GM12864 (cell line): ENCODE measurements at regions not wholly inside any gene's neighbourhood (a gene's known extent, or its start where the extent isn't known, plus 50 kb on each side); places are given as distances from the start of the nearest gene placed in this dataset.
"Not testable (repeated sequence)": the region's sequence is repeated elsewhere in the genome, so short reads cannot be mapped to it uniquely, and the experiment has no call there.

Source experiments
- DNase-seq: peaks from one replicate; pipeline ENCODE4 v3.0.0-alpha.2; 2011; ENCODE audit warnings: low read depth
- H3K4me3 ChIP-seq: 2 replicates; pipeline ENCODE4 v1.5.1; 2011; ENCODE audit warnings: mild to moderate bottlenecking, low read depth, low read length, control low read depth
- TF ChIP-seq, protein P1 (sequence below): IDR thresholded peaks from 2 replicates; pipeline ENCODE4 v1.5.1; 2011; ENCODE audit warnings: low read depth, mild to moderate bottlenecking, moderate library complexity, low read length, control low read depth, inconsistent platforms; ENCODE audit errors: missing control alignments

DNA sequence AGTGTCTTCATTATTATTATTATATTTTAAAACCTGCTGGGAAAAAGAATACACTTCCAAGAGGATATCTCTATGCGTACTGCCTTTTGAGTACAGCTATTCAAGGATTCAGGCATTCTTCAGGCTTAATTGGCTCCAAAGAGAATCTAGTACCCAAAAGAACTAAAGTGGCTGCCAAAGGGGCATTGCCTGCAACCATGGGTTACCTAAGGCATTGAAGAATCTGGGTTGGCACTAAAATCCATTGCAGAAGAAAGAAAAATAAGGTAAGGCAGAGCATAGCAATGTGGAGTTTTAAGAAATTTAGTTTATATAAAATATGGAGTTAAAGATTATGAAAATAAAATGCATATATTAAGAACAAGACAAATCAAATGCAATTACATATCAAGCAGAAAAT, 223.5 kb downstream of the TMEM161B start:
- H3K4me3 ChIP-seq, result no peak overlapping the region
- TF ChIP-seq, protein P1, sequence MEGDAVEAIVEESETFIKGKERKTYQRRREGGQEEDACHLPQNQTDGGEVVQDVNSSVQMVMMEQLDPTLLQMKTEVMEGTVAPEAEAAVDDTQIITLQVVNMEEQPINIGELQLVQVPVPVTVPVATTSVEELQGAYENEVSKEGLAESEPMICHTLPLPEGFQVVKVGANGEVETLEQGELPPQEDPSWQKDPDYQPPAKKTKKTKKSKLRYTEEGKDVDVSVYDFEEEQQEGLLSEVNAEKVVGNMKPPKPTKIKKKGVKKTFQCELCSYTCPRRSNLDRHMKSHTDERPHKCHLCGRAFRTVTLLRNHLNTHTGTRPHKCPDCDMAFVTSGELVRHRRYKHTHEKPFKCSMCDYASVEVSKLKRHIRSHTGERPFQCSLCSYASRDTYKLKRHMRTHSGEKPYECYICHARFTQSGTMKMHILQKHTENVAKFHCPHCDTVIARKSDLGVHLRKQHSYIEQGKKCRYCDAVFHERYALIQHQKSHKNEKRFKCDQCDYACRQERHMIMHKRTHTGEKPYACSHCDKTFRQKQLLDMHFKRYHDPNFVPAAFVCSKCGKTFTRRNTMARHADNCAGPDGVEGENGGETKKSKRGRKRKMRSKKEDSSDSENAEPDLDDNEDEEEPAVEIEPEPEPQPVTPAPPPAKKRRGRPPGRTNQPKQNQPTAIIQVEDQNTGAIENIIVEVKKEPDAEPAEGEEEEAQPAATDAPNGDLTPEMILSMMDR, result no peak
- no peak for DNase-seq

DNA sequence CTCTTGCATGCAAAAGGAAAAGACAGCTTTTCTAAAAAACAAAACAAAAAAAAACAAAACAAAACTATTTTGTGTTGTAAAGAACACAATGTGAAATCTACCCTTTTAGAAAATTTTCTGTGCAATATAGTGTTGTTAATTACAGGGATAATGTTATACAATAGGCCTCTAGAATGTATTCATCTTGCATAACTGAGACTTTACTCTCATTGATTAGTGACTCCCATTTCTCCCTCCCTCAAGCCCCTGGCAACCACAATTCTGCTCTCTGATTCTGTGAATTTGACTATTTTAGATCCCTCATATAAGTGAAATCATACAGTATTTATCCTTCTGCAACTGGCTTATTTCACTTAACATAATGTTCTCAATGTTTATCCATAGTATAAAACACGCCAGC, 234.1 kb downstream of the TMEM161B start:
- no peak overlapping the region for H3K4me3 ChIP-seq
- TF ChIP-seq, protein P1, result no peak
- DNase-seq, result no peak

DNA sequence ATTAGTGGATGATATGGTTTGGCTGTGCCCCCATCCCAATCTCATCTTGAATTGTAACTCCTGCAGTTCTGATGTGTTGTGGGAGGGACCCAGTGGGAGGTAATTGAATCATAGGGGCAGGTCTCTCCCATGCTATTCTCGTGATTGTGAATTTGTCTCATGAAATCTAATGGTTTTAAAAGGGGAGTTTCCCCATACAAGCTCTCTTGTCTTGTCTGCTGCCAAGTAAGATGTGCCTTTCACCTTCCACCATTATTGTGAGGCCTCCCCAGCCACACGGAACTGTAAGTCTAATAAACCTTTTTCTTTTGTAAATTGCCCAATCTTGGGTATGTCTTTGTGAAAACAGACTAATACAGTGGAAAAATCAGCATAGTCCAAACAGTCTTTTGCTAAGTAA, 235.5 kb downstream of the TMEM161B start:
- DNase-seq, result no peak
- TF ChIP-seq, protein P1, result no peak
- H3K4me3 ChIP-seq, result no peak overlapping the region

DNA sequence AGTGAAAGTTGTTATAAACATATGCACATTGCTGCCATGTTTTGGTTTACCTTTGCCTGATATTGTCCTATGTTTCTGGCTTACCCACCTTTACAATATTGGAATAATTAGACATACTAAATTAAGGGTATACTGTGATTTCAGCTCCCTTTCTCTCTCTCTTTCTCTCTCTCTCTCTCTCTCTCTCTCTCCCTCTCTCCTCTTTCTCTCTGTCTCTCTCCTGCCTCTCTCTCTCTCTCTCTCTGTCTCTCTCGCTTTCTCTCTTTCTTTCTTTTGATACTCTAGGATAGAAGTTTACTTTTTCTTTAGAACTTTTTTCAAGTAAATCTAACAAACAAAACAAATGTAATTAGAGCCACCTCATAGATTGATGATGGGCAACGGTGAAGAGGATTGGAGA, 239.6 kb downstream of the TMEM161B start:
- TF ChIP-seq, protein P1, result no peak
- no peak for DNase-seq
- no peak overlapping the region for H3K4me3 ChIP-seq

DNA sequence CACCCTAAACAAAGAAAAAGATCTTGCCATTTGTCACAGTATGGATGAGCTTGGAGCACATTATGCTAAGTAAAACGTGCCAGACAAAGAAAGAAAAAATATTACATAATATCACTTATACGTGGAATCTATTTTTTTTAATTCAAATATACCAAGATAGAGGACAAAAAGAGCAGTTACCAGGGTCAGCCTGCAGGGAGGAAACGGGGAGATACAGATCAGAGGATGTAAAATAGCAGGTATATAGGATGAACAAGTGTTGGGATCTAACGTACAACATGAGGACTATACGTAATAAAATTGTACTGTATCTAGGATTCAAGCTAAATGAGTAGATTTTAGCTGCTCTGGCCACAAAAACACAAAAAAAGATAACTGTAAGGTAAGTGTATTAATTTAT, 247.5 kb downstream of the TMEM161B start:
- no peak for DNase-seq
- H3K4me3 ChIP-seq, result no peak overlapping the region
- TF ChIP-seq, protein P1, result no peak

DNA sequence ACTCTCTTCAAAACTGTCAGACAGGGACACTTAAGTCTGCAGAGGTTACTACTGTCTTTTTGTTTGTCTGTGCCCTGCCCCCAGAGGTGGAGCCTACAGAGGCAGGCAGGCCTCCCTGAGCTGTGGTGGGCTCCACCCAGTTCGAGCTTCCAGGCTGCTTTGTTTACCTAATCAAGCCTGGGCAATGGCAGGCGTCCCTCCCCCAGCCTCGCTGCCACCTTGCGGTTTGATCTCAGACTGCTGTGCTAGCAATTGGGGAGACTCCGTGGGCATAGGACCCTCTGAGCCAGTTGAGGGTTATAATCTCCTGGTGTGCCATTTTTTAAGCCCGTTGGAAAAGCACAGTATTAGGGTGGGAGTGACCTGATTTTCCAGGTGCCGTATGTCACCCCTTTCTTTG, 253.7 kb downstream of the TMEM161B start:
- not testable (repeated sequence) for H3K4me3 ChIP-seq, DNase-seq

DNA sequence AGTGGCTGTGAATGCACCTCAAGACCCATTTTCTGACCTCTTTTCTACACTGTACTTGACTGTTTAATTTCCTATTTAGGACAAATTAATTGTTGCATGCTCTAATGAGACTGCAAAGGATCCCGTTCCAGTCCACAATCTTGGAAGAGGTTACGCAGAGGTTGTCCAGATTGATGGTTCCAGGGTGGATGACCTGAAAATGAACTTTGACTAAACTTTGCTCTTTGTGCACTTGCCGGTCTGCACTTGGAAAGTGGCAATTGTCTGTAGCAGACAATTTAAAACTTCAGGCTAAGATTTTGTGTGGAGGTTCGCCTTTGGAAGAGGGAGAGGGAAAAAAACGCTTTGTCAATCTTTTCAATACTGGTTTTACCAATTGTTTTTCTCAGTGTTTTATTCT, 267.8 kb downstream of the TMEM161B start:
- DNase-seq, result no peak
- TF ChIP-seq, protein P1, result no peak
- no peak overlapping the region for H3K4me3 ChIP-seq

DNA sequence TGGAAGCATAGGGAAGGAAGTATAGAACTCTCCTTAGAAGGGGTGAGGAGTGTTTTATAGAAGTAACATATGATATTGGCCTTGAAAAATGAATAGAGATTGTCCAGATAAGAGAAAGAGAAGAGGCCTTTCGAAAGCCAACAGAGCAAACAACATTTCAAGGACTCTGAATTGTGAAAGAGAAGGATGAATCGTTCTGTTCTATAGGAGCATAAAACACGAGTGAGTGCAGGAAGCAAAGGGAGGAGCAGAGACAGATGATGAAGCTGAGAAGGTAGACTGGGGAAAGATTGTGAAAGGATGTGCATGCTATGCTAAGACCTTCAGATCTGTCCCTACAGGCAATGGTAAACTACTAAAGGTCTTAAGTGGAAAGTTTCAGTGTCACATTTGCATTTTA, 271.0 kb downstream of the TMEM161B start:
- TF ChIP-seq, protein P1, result no peak
- H3K4me3 ChIP-seq, result no peak overlapping the region
- DNase-seq, result no peak
